ENCODE measurements at regions not wholly inside any gene's neighbourhood (a gene's known extent, or its start where the extent isn't known, plus 50 kb on each side); places are given as distances from the start of the nearest gene placed in this dataset.

DNA sequence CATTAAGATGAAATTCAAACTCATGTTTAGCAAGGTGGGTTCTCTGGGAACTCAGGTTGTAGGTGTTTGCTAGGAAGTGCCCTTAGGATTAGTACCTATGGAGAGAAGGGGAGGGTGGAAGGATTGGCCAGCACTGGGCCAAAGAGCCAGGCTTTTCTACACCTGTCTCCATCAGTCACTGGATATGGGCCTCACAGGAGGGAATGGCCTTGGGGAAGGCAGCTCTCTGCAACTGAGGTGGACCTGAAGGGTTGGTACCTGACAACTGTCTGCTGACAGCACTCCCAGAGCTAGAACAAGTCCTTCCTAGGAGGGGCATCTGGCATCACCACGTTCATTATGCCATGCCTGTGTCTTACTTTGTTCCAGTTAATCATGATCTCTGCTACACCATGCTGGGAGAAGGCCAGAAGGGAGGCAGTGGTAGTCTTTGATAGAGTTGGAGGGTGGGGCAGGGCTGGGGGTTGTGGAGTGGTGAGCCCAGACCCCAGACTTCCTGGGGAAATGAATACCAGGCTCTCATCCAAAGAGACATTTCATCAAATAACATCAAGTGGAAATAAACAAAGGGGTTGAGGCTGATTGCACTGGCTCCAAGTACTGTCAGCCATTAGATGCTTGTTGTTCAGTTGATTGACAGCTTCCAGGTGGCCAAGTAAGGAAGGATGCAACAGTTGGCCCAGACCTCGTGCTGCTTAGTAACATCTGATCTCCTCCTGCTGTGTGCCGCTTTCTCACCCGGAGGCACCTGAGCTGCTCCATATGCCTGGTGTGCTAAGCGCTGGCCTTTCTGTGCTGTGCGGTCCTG, 70.6 kb upstream of the PIK3CG start:
- TF ChIP-seq CTCF (IDR thresholded peaks at IDR 0.05) (no peak), EZH2 (IDR thresholded peaks at IDR 0.05) (no peak)
